Hypothalamus (tissue), 51 donors: ENCODE measurements at regions not wholly inside any gene's neighbourhood (a gene's known extent, or its start where the extent isn't known, plus 50 kb on each side); places are given as distances from the start of the nearest gene placed in this dataset.

Experiments used
- DNase-seq, 51 donors: peaks; one replicate each; lab custom pipeline; 2025; lab: John Stamatoyannopoulos, UW

- DNase-seq: peak in 4 of 51 donors; percentile 5 to 60 (median 6)
Measured at GRCh38 chr21:32135401-32136363, 143.2 kb downstream of the MIS18A start.

- peak in 1 of 51 donors; percentile 7 for DNase-seq
Measured at GRCh38 chr21:32134441-32135130, 144.3 kb downstream of the MIS18A start.

GRCh38 chr21:32132881-32133280, 146.0 kb downstream of the MIS18A start:
- no peak for DNase-seq

GRCh38 chr21:32132409-32132808, 146.4 kb downstream of the MIS18A start:
- no peak for DNase-seq

GRCh38 chr21:32131960-32132359, 146.9 kb downstream of the MIS18A start:
- DNase-seq: no peak

- DNase-seq: no peak
Measured at GRCh38 chr21:32131164-32131563, 147.7 kb downstream of the MIS18A start.

- no peak for DNase-seq
Measured at GRCh38 chr21:32130031-32130891, 148.6 kb downstream of the MIS18A start.

- no peak for DNase-seq
Measured at GRCh38 chr21:32127081-32127480, 151.8 kb downstream of the MIS18A start.

GRCh38 chr21:32122082-32122481, 156.8 kb downstream of the MIS18A start:
- DNase-seq: no peak

- no peak for DNase-seq
Measured at GRCh38 chr21:32120230-32120629, 158.6 kb downstream of the MIS18A start.

- DNase-seq: no peak
Measured at GRCh38 chr21:32119811-32120210, 159.0 kb downstream of the MIS18A start.

- no peak for DNase-seq
Measured at GRCh38 chr21:32119389-32119788, 159.5 kb downstream of the MIS18A start.

GRCh38 chr21:32114419-32115035, 164.3 kb downstream of the MIS18A start:
- DNase-seq: no peak

- no peak for DNase-seq
Measured at GRCh38 chr21:32113486-32113885, 165.4 kb downstream of the MIS18A start.

- DNase-seq: no peak
Measured at GRCh38 chr21:32112195-32112594, 166.7 kb downstream of the MIS18A start.

- no peak for DNase-seq
Measured at GRCh38 chr21:32108566-32108965, 170.3 kb downstream of the MIS18A start.

- DNase-seq: no peak
Measured at GRCh38 chr21:32103361-32103760, 175.5 kb downstream of the MIS18A start.

- DNase-seq: no peak
Measured at GRCh38 chr21:32102426-32102825, 176.4 kb downstream of the MIS18A start.

GRCh38 chr21:32101277-32101676, 177.6 kb downstream of the MIS18A start:
- DNase-seq: no peak

- DNase-seq: no peak
Measured at GRCh38 chr21:32100423-32100822, 178.4 kb downstream of the MIS18A start.
